ENCODE measurements at regions not wholly inside any gene's neighbourhood (a gene's known extent, or its start where the extent isn't known, plus 50 kb on each side); places are given as distances from the start of the nearest gene placed in this dataset.

DNA sequence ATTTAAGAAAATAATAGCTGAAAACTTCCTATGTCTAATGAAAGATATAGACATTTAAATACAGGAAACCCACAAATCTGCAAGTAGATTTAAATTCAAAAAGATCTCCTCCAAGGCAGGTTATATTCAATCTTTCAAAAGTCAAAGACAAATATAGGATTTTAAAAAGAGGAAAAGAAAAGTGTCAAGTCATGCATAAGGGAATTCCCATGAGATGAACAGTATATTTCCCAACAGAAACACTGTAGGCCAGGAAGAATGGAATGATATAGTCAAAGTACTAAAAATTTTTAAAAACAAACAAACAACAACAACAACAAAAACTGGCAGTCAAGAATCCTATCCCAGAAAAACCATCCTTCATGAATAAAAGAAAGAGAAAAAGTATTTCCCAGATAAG, 806.5 kb upstream of the BRINP3 start:
- TF ChIP-seq ZNF384 (IDR thresholded peaks at IDR 0.05): no peak
- TF ChIP-seq L3MBTL2 (conservative IDR thresholded peaks at IDR 0.05): no peak
- no peak for TF ChIP-seq SP1 (IDR thresholded peaks at IDR 0.05)
- TF ChIP-seq NFRKB (IDR thresholded peaks at IDR 0.05): no peak
- no peak for TF ChIP-seq ARNT (IDR thresholded peaks at IDR 0.05)
- no peak for TF ChIP-seq BHLHE40 (IDR thresholded peaks at IDR 0.05; ENCODE audit: borderline replicate concordance)
- no peak for TF ChIP-seq CTBP1 (IDR thresholded peaks at IDR 0.05; ENCODE audit: borderline replicate concordance)
- TF ChIP-seq FOXM1 (IDR thresholded peaks at IDR 0.05; ENCODE audit: borderline replicate concordance): no peak
- TF ChIP-seq ELF4 (IDR thresholded peaks at IDR 0.05): no peak
- TF ChIP-seq SUZ12 (IDR thresholded peaks at IDR 0.05): no peak
- no peak for TF ChIP-seq LEF1 (IDR thresholded peaks at IDR 0.05; ENCODE audit: borderline replicate concordance)
- no peak for TF ChIP-seq PKNOX1 (IDR thresholded peaks at IDR 0.05)
- CTCF ChIA-PET: no interaction called here

GRCh38 chr1:191290441-191290840, 812.8 kb upstream of the BRINP3 start:
- POLR2A ChIA-PET: no interaction called here
- no peak for DNase-seq (ENCODE audit: extremely low spot score)
- CTCF ChIA-PET: interaction anchor here (0.8 kb wide), 1 partner anchor 17 kb away, joined by 4 read pairs; no protein-coding TSS in a partner anchor
- TF ChIP-seq FOXA1 (IDR thresholded peaks at IDR 0.05) (no peak), L3MBTL2 (conservative IDR thresholded peaks at IDR 0.05) (no peak), SUZ12 (IDR thresholded peaks at IDR 0.05) (no peak), NFRKB (IDR thresholded peaks at IDR 0.05) (no peak), BHLHE40 (IDR thresholded peaks at IDR 0.05; ENCODE audit: borderline replicate concordance) (no peak), TARDBP (IDR thresholded peaks at IDR 0.05) (no peak), ZNF384 (IDR thresholded peaks at IDR 0.05) (no peak), CTBP1 (IDR thresholded peaks at IDR 0.05; ENCODE audit: borderline replicate concordance) (no peak), LEF1 (IDR thresholded peaks at IDR 0.05; ENCODE audit: borderline replicate concordance) (no peak)

More for the DNA sequence above, 806.5 kb upstream of the BRINP3 start:
- DNase-seq (ENCODE audit: extremely low spot score): no peak
- POLR2A ChIA-PET: no interaction called here

DNA sequence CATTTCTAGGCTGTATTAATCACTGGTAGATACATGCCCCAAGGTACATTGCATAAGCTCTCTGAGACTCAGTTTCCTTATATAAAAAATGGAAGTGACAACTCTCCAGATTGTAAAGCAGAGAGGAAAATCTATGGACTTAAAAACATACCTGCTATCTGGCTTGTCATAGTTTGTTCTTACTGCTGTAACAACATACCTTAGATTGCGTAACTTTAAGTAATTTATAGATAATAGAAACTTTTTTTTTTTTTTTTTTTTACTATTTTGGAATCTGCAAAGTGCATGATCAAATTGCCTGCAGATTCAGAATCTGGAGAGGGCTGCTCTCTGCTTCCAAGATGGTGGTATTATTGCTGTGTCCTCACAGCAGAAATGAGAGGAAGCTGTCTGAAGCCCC, 827.7 kb upstream of the BRINP3 start:
- CTCF ChIA-PET: no interaction called here
- TF ChIP-seq SP1 (IDR thresholded peaks at IDR 0.05) (no peak), HDGF (IDR thresholded peaks at IDR 0.05; ENCODE audit: borderline replicate concordance) (no peak), CTBP1 (IDR thresholded peaks at IDR 0.05; ENCODE audit: borderline replicate concordance) (no peak), TARDBP (IDR thresholded peaks at IDR 0.05) (no peak), ZNF384 (IDR thresholded peaks at IDR 0.05) (no peak), ELF4 (IDR thresholded peaks at IDR 0.05) (no peak), NFRKB (IDR thresholded peaks at IDR 0.05) (no peak), BHLHE40 (IDR thresholded peaks at IDR 0.05; ENCODE audit: borderline replicate concordance) (no peak), FOXA1 (IDR thresholded peaks at IDR 0.05) (no peak), ARNT (IDR thresholded peaks at IDR 0.05) (no peak), FOXK2 (IDR thresholded peaks at IDR 0.05) (no peak), FOXM1 (IDR thresholded peaks at IDR 0.05; ENCODE audit: borderline replicate concordance) (no peak), PKNOX1 (IDR thresholded peaks at IDR 0.05) (no peak), LEF1 (IDR thresholded peaks at IDR 0.05; ENCODE audit: borderline replicate concordance) (no peak)
- POLR2A ChIA-PET: no interaction called here
- no peak for DNase-seq (ENCODE audit: extremely low spot score)

GRCh38 chr1:191306916-191307315, 829.3 kb upstream of the BRINP3 start:
- no peak for DNase-seq (ENCODE audit: extremely low spot score)
- ChIA-PET CTCF (interaction anchor here (0.5 to 0.6 kb wide), 2 partner anchors 17 to 402 kb away, joined by 3 to 4 read pairs; no protein-coding TSS in a partner anchor), POLR2A (no interaction called here)
- TF ChIP-seq BHLHE40 (IDR thresholded peaks at IDR 0.05; ENCODE audit: borderline replicate concordance) (no peak), L3MBTL2 (conservative IDR thresholded peaks at IDR 0.05) (no peak), ARNT (IDR thresholded peaks at IDR 0.05) (no peak), FOXK2 (IDR thresholded peaks at IDR 0.05) (no peak), CTBP1 (IDR thresholded peaks at IDR 0.05; ENCODE audit: borderline replicate concordance) (no peak), LEF1 (IDR thresholded peaks at IDR 0.05; ENCODE audit: borderline replicate concordance) (no peak), NFRKB (IDR thresholded peaks at IDR 0.05) (no peak), FOXA1 (IDR thresholded peaks at IDR 0.05) (no peak), HDGF (IDR thresholded peaks at IDR 0.05; ENCODE audit: borderline replicate concordance) (no peak), ZNF384 (IDR thresholded peaks at IDR 0.05) (no peak), SUZ12 (IDR thresholded peaks at IDR 0.05) (no peak), TARDBP (IDR thresholded peaks at IDR 0.05) (no peak), SP1 (IDR thresholded peaks at IDR 0.05) (no peak), FOXM1 (IDR thresholded peaks at IDR 0.05; ENCODE audit: borderline replicate concordance) (no peak), PKNOX1 (IDR thresholded peaks at IDR 0.05) (no peak)

GRCh38 chr1:191320062-191320461, 838.2 kb upstream of the RGS18 start:
- TF ChIP-seq FOXA1 (IDR thresholded peaks at IDR 0.05): no peak
- no peak for TF ChIP-seq BHLHE40 (IDR thresholded peaks at IDR 0.05; ENCODE audit: borderline replicate concordance)
- TF ChIP-seq SUZ12 (IDR thresholded peaks at IDR 0.05): no peak
- TF ChIP-seq ELF4 (IDR thresholded peaks at IDR 0.05): no peak
- no peak for DNase-seq (ENCODE audit: extremely low spot score)
- ChIA-PET POLR2A (no interaction called here), CTCF (no interaction called here)

DNA sequence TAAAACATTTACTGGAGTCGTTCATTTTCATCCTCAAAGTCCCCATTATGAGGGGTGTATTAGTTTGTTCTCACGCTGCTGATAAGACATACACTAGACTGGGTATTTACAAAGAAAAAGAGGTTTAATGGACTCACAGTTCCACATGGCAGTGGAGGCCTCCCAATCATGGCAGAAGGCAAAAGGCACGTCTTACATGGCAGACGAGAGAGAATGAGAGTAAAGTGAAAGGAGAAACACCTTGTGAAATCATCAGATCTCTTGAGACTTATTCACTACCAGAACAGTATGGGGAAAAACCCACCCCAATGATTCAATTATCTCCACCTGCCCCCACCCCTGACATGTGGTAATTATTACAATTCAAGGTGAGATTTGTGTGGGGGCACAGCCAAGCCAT, 830.4 kb upstream of the RGS18 start:
- CTCF ChIA-PET: no interaction called here
- DNase-seq (ENCODE audit: extremely low spot score): no peak
- POLR2A ChIA-PET: no interaction called here
- TF ChIP-seq HDGF (IDR thresholded peaks at IDR 0.05; ENCODE audit: borderline replicate concordance) (no peak), BHLHE40 (IDR thresholded peaks at IDR 0.05; ENCODE audit: borderline replicate concordance) (no peak), ELF4 (IDR thresholded peaks at IDR 0.05) (no peak), SP1 (IDR thresholded peaks at IDR 0.05) (no peak), ZNF384 (IDR thresholded peaks at IDR 0.05) (no peak), SUZ12 (IDR thresholded peaks at IDR 0.05) (no peak), PKNOX1 (IDR thresholded peaks at IDR 0.05) (no peak), FOXM1 (IDR thresholded peaks at IDR 0.05; ENCODE audit: borderline replicate concordance) (no peak), TARDBP (IDR thresholded peaks at IDR 0.05) (no peak)
